ENCODE measurements at regions not wholly inside any gene's neighbourhood (a gene's known extent, or its start where the extent isn't known, plus 50 kb on each side); places are given as distances from the start of the nearest gene placed in this dataset.

GRCh38 chr14:101167428-101167827, 263.9 kb upstream of the RTL1 start:
- WGBS = 81% methylated on average over 3 of the region's 3 CpGs
- no peak for TF ChIP-seq EP300 (IDR thresholded peaks at IDR 0.05)

DNA sequence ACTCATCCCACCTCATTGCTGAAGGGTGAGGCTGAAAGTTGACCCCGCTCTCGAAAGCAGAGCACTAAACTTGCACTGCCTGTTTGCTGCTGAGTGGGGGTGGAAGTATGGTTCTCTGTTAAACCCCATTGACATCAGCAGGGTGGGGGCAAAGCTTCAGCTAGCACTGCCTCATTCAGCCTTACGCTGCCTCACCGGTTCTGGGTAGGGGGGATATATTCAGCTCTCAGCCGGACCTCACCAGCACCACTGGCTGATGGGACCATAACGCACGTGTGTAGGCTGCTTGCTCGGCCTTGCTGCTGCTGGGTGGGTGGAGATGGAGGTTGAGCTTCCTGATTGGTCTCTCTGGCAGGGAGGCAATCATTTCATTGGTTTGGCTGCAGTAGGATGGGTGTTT, 265.7 kb upstream of the RTL1 start:
- no peaks in the 10 kb centered on the region for H3K4me1 ChIP-seq
- no peaks in the 10 kb centered on the region for H3K36me3 ChIP-seq

More at GRCh38 chr14:101167428-101167827, 263.9 kb upstream of the RTL1 start:
- Histone ChIP-seq H3K4me1 (no peaks in the 10 kb centered on the region), H3K9me3 (peaks cover 9% of the 10 kb centered on the region), H3K27ac (no peak overlapping the region), H3K4me3 (no peak overlapping the region), H3K36me3 (no peaks in the 10 kb centered on the region), H3K27me3 (no peaks in the 10 kb centered on the region)
- no peak for DNase-seq (ENCODE audit: low spot score in 2 of 2)

DNA sequence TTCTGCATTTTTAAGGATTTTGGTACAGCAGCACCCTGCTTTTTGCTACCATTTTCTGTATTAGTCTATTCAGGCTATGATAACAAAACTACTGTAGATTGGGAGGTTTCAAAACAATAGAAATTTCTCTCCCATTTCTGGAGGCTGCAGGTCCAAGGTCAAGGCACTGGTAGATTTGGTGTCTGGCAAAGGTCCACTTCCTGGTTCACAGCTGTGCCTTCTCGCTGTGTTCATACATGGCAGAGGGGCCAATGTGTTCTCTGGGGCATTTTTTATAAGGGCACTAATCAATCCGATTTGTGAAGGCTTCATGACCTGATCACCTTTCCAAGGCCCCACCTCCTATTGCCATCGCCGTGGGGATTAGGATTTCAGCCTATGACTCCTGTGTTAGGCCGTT, 268.1 kb upstream of the RTL1 start:
- Histone ChIP-seq H3K9me3 (no peaks in the 10 kb centered on the region), H3K27ac (no peak overlapping the region), H3K36me3 (no peaks in the 10 kb centered on the region), H3K4me3 (no peak overlapping the region), H3K27me3 (no peaks in the 10 kb centered on the region), H3K4me1 (no peaks in the 10 kb centered on the region)
- WGBS = 87% methylated on average over 5 of the region's 5 CpGs
- no peak for DNase-seq (ENCODE audit: low spot score in 2 of 2)
- TF ChIP-seq, protein P1, sequence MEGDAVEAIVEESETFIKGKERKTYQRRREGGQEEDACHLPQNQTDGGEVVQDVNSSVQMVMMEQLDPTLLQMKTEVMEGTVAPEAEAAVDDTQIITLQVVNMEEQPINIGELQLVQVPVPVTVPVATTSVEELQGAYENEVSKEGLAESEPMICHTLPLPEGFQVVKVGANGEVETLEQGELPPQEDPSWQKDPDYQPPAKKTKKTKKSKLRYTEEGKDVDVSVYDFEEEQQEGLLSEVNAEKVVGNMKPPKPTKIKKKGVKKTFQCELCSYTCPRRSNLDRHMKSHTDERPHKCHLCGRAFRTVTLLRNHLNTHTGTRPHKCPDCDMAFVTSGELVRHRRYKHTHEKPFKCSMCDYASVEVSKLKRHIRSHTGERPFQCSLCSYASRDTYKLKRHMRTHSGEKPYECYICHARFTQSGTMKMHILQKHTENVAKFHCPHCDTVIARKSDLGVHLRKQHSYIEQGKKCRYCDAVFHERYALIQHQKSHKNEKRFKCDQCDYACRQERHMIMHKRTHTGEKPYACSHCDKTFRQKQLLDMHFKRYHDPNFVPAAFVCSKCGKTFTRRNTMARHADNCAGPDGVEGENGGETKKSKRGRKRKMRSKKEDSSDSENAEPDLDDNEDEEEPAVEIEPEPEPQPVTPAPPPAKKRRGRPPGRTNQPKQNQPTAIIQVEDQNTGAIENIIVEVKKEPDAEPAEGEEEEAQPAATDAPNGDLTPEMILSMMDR (IDR thresholded peaks at IDR 0.05) = no peak
- TF ChIP-seq POLR2AphosphoS5 (IDR thresholded peaks at IDR 0.05) (no peak), EP300 (IDR thresholded peaks at IDR 0.05) (no peak), POLR2A (IDR thresholded peaks at IDR 0.05) (no peak)

More for the DNA sequence above, 265.7 kb upstream of the RTL1 start:
- 81% methylated on average over 8 of the region's 8 CpGs for WGBS
- Histone ChIP-seq H3K4me3 (no peak overlapping the region), H3K27me3 (no peaks in the 10 kb centered on the region), H3K27ac (no peak overlapping the region), H3K9me3 (peaks cover 9% of the 10 kb centered on the region)
- TF ChIP-seq, protein P1 (IDR thresholded peaks at IDR 0.05) = no peak
- TF ChIP-seq EP300 (IDR thresholded peaks at IDR 0.05) (no peak), POLR2AphosphoS5 (IDR thresholded peaks at IDR 0.05) (no peak), POLR2A (IDR thresholded peaks at IDR 0.05) (no peak)
- DNase-seq (ENCODE audit: low spot score in 2 of 2) = no peak

DNA sequence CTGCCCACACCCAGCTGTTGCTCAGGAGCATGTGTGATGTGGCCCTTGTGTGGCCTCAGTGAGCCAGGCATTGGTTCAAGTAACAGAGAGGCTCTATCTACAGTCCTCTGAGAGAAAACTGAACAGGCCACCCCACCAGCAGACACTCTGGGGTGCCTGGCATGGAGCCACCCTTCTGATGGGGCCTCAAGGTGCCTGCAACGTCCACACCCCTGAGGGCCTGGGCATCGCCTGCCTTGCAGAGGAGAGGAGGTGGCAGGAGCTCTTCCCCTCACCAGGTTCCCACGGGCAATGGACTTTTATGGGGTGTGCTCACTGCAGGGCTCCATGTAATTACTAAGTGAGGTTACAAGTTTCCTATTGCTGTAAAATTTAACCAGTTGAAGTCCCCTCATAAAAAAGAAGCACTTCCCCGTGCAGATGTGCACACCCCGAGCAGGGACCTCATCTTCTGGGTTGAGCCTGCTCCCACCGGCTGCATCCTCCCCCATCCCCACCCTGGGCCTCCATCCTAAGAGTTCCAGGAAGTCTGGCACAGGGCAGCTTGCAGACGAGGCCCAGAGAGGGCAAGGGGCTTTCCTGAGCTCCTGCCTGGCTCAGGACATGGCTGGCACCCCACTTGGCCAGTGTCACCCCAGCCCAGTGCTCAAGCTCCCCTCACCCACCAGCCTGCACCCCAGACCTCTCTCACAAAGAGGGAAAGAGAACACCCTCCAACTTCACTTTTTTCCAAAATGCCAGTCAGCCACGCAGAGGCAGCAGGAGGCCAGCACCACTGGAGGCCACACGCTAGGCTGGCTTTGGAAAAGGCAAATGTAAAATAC, 270.4 kb upstream of the RTL1 start:
- WGBS = 70% methylated on average over 7 of the region's 9 CpGs

GRCh38 chr14:101174522-101174838, 271.0 kb upstream of the RTL1 start:
- H3K4me3 ChIP-seq = no peak overlapping the region
- 84% methylated on average over 6 of the region's 12 CpGs for WGBS
- no peaks in the 10 kb centered on the region for H3K27me3 ChIP-seq
- TF ChIP-seq POLR2A (IDR thresholded peaks at IDR 0.05) (no peak), EP300 (IDR thresholded peaks at IDR 0.05) (no peak), POLR2AphosphoS5 (IDR thresholded peaks at IDR 0.05) (no peak)
- TF ChIP-seq, protein P1 (IDR thresholded peaks at IDR 0.05) = no peak
- no peaks in the 10 kb centered on the region for H3K4me1 ChIP-seq
- no peak for DNase-seq (ENCODE audit: low spot score in 2 of 2)
- H3K9me3 ChIP-seq = no peaks in the 10 kb centered on the region
- H3K36me3 ChIP-seq = no peaks in the 10 kb centered on the region
- H3K27ac ChIP-seq = no peak overlapping the region

More for the DNA sequence above, 270.4 kb upstream of the RTL1 start:
- Histone ChIP-seq H3K9me3 (no peaks in the 10 kb centered on the region), H3K27ac (no peak overlapping the region), H3K4me3 (no peak overlapping the region), H3K27me3 (no peaks in the 10 kb centered on the region), H3K4me1 (no peaks in the 10 kb centered on the region), H3K36me3 (no peaks in the 10 kb centered on the region)
- no peak for DNase-seq (ENCODE audit: low spot score in 2 of 2)
- TF ChIP-seq POLR2A (IDR thresholded peaks at IDR 0.05) = no peak
- TF ChIP-seq, protein P1 (IDR thresholded peaks at IDR 0.05) = no peak
- no peak for TF ChIP-seq EP300 (IDR thresholded peaks at IDR 0.05)
- TF ChIP-seq POLR2AphosphoS5 (IDR thresholded peaks at IDR 0.05) = no peak

All from suprapubic skin (tissue), 4 donors.